Neural crest cell (in vitro differentiated cells): ENCODE measurements at regions not wholly inside any gene's neighbourhood (a gene's known extent, or its start where the extent isn't known, plus 50 kb on each side); places are given as distances from the start of the nearest gene placed in this dataset.

Experiments
- DNase-seq: peaks from one replicate; pipeline ENCODE4 v3.0.0; 2021; ENCODE audit warnings: low read depth, mixed read lengths, low spot score
- H3K27ac Mint-ChIP-seq: one replicate; pipeline ENCODE4 v1.8.0; 2021; ENCODE audit warnings: mild to moderate bottlenecking, mixed read lengths; ENCODE audit not compliant: unreplicated experiment
- H3K27me3 Mint-ChIP-seq: 2 replicates; pipeline ENCODE4 v1.8.0; 2021; ENCODE audit warnings: low read depth, mild to moderate bottlenecking, mixed read lengths
- H3K36me3 Mint-ChIP-seq: 2 replicates; pipeline ENCODE4 v1.8.0; 2021; ENCODE audit warnings: low read depth, mild to moderate bottlenecking, mixed read lengths
- H3K4me1 Mint-ChIP-seq: 2 replicates; pipeline ENCODE4 v1.8.0; 2021; ENCODE audit warnings: mixed read lengths
- H3K4me3 Mint-ChIP-seq: one replicate; pipeline ENCODE4 v1.8.0; 2021; ENCODE audit warnings: mild to moderate bottlenecking, mixed read lengths
- H3K9me3 Mint-ChIP-seq: 2 replicates; pipeline ENCODE4 v1.8.0; 2021; ENCODE audit warnings: mixed read lengths
- TF ChIP-seq, protein P1 (sequence below): fragments of 200-600 bp; sonication (generic); conservative IDR thresholded peaks from 2 replicates; pipeline ENCODE4 v1.5.0; 2021; ENCODE audit warnings: antibody characterized with exemption, mild to moderate bottlenecking

DNA sequence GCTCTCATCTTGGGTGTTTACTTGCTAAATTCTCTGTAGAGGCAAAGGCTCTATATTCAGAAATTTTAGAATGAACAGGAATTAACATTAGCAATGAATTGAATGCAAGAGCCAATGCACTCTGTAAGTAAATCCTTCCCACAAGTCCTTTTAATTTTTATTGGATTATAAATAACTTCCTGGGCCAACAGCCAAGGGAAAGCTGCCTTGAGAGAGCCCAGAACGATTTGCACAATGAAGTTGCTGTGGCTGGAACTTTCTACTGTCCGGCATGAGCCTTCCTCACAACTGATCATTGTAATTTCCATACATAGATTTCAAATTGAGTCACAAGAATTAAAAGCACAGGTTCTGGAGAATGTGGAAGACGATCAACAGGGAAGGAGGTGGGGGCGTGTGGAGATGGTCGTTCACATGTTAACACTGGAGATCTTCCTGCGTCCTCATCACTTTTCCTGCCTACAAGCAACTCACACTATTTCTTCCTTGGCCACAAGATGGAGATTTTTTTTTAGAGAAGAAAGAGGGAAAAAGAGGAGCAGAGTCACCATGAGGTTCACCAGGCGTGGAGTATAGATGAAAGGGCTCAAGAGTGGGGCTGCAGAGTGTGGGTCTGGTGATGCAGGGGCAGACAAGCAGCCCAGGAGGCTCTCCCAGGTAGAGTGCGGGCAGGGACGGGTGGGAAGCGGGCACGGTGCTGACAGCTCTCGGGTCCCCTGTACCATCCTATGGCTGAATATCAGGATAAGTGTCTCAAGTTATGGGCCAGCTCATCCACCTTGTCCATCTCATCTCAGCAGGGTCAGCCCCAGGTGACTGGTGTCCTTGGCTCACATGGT is 110.7 kb downstream of the SOX1 start:
- peaks cover 6% of the 10 kb centered on the region for H3K36me3 Mint-ChIP-seq
- peaks cover 8% of the 10 kb centered on the region for H3K9me3 Mint-ChIP-seq
- H3K27me3 Mint-ChIP-seq = no peaks in the 10 kb centered on the region
- TF ChIP-seq, protein P1, sequence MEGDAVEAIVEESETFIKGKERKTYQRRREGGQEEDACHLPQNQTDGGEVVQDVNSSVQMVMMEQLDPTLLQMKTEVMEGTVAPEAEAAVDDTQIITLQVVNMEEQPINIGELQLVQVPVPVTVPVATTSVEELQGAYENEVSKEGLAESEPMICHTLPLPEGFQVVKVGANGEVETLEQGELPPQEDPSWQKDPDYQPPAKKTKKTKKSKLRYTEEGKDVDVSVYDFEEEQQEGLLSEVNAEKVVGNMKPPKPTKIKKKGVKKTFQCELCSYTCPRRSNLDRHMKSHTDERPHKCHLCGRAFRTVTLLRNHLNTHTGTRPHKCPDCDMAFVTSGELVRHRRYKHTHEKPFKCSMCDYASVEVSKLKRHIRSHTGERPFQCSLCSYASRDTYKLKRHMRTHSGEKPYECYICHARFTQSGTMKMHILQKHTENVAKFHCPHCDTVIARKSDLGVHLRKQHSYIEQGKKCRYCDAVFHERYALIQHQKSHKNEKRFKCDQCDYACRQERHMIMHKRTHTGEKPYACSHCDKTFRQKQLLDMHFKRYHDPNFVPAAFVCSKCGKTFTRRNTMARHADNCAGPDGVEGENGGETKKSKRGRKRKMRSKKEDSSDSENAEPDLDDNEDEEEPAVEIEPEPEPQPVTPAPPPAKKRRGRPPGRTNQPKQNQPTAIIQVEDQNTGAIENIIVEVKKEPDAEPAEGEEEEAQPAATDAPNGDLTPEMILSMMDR = no peak
- H3K4me3 Mint-ChIP-seq = no peak overlapping the region
- no peak for DNase-seq
- peaks cover 24% of the 10 kb centered on the region for H3K4me1 Mint-ChIP-seq
- no peak overlapping the region for H3K27ac Mint-ChIP-seq

DNA sequence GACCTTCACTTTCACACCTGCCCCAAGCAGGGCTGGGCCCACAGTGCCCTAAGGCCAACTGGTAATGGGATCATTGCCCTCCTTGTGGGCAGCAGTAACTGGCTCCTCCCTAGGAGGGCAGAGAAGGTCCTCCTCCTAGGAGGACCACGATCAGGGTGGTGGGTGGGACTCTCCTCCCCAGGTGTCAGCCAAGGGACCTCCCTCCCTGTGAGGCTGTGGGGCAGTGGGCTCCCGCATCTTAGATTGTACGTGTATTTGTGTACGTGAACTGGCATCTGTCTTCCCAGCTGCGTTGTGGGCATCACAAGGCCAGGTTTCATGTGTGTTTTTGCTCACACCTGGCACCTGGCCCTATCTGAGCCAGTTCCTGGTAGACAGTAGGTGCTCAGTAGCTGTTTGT is 111.8 kb downstream of the SOX1 start:
- H3K27ac Mint-ChIP-seq = peak overlapping the region; percentile 12
- no peak overlapping the region for H3K4me3 Mint-ChIP-seq
- peaks cover 6% of the 10 kb centered on the region for H3K36me3 Mint-ChIP-seq
- TF ChIP-seq, protein P1 = no peak
- H3K9me3 Mint-ChIP-seq = peaks cover 6% of the 10 kb centered on the region
- H3K27me3 Mint-ChIP-seq = no peaks in the 10 kb centered on the region
- peaks cover 22% of the 10 kb centered on the region for H3K4me1 Mint-ChIP-seq
- DNase-seq = no peak

DNA sequence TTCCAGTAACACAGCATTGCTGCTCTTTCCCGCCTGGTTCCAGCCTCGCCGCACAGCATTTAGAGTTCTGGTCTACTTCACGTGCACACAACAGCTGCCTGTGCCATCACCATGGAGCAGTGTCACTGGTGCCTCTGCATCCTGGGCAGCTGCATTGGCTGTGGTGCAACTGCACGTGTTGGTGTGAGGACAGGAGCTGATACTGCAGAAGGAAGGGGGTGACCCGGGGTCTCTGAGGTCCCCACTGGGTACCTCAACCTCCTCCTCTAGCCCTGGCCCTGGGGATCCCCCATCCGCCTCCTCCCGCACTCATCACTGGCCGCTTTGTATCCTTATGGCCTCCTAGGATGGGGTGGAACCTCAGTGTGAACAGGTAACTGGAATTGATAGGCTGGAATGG is 112.5 kb downstream of the SOX1 start:
- H3K27ac Mint-ChIP-seq = no peak overlapping the region
- no peak for DNase-seq
- TF ChIP-seq, protein P1 = no peak

DNA sequence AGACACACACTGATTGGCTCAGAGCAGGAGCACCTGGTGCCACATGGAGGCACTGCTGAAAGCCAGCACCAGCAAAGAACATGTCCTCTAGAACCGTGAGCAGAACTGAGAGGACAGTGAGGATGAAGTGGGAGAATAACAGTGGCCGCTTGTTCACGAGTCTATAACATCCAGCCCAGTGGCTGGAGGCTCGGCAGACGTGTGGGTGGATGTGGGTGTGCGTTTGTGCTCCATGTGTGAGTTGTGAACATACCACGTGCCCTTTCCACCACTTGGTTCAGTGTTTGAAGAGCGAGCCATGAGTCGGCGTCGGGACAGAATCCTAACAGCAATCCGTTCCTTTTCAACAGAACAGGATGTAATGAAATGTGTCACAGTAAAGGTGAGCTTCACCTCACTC is 113.0 kb downstream of the SOX1 start:
- Mint-ChIP-seq H3K4me1 (peaks cover 18% of the 10 kb centered on the region), H3K4me3 (no peak overlapping the region), H3K27ac (no peak overlapping the region), H3K36me3 (no peaks in the 10 kb centered on the region), H3K27me3 (no peaks in the 10 kb centered on the region), H3K9me3 (no peaks in the 10 kb centered on the region)
- no peak for DNase-seq
- TF ChIP-seq, protein P1 = no peak

More for the DNA sequence above, 112.5 kb downstream of the SOX1 start:
- Mint-ChIP-seq H3K27me3 (no peaks in the 10 kb centered on the region), H3K9me3 (no peaks in the 10 kb centered on the region), H3K36me3 (no peaks in the 10 kb centered on the region), H3K4me3 (no peak overlapping the region), H3K4me1 (peaks cover 20% of the 10 kb centered on the region)

DNA sequence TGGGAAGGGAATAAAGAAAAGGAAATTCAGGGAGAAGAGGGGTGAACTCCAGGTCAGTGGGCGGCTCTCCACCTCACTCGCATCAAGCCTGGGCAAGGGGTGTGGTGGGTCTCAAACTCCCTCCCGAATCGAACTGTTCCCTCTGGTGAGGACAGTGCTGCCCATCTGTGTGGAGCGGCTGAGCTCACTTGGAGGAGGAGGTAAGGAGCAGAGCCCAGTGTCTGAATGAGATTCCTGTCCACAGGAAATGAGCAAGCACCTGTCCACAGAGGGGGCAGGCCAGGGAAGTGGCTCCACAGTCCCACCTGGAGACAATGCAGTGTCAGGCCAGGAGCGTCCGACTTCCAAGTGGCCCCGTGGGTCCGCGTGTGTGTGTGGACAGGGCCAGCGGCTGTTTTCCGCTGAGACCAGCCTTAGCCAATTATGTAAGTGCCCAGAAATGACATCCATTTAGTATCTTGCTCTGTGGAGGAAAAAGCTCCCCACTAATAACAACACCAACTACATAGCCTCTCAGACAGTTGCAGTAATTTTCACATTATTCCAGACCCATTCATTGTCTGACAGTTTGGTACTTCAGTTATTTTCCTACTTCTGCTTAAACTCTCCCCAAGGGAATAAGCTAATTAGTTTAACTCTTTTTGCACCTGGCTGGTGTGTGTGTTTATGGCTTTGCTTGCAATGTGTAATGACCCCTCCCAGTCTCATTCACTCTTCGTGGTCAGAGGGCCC is 114.6 kb downstream of the SOX1 start:
- no peak for DNase-seq
- Mint-ChIP-seq H3K4me1 (peaks cover 15% of the 10 kb centered on the region), H3K36me3 (no peaks in the 10 kb centered on the region), H3K4me3 (no peak overlapping the region), H3K9me3 (no peaks in the 10 kb centered on the region), H3K27ac (no peak overlapping the region), H3K27me3 (no peaks in the 10 kb centered on the region)
- TF ChIP-seq, protein P1 = no peak
